Keratinocyte (primary cell): ENCODE measurements at regions not wholly inside any gene's neighbourhood (a gene's known extent, or its start where the extent isn't known, plus 50 kb on each side); places are given as distances from the start of the nearest gene placed in this dataset.

ENCODE experiments used
- DNase-seq: peaks from one replicate; pipeline ENCODE4 v3.0.0-alpha.2; 2011; ENCODE audit warnings: low read depth, missing footprints, low spot score
- FAIRE-seq: peaks from 2 replicates; lab custom pipeline; 2011; peaks lifted over from hg19 to GRCh38; lab: Jason Lieb, UNC
- H2AFZ ChIP-seq: 2 replicates; pipeline ENCODE4 v1.6.0; 2012; ENCODE audit warnings: low read length, control low read depth, inconsistent platforms; ENCODE audit not compliant: control insufficient read depth
- H3K27ac ChIP-seq: 2 replicates; pipeline ENCODE4 v1.5.1; 2011; ENCODE audit warnings: low read length; ENCODE audit not compliant: control insufficient read depth, insufficient read depth
- H3K27me3 ChIP-seq: 3 replicates; pipeline ENCODE4 v1.6.0; 2011; ENCODE audit warnings: low read length; ENCODE audit not compliant: control insufficient read depth, insufficient read depth; ENCODE audit errors: extremely low read depth
- H3K36me3 ChIP-seq, 2 experiments: 2 replicates in 1 of 2; 3 replicates in 1 of 2; pipeline ENCODE4 v1.5.1; 2011; ENCODE audit warnings: low read length in 2 of 2, mild to moderate bottlenecking in 1 of 2; ENCODE audit not compliant: control insufficient read depth in 2 of 2, insufficient read depth in 2 of 2; ENCODE audit errors: extremely low read depth in 1 of 2
- H3K4me1 ChIP-seq: 3 replicates; pipeline ENCODE4 v1.5.1; 2011; ENCODE audit warnings: low read length; ENCODE audit not compliant: control insufficient read depth, insufficient read depth; ENCODE audit errors: extremely low read depth
- H3K4me2 ChIP-seq: 3 replicates; pipeline ENCODE4 v1.6.0; 2011; ENCODE audit warnings: low read depth, low read length; ENCODE audit not compliant: control insufficient read depth, insufficient read depth; ENCODE audit errors: extremely low read depth
- H3K4me3 ChIP-seq, 3 experiments: fragments of 200-600 bp in 1 of 3; sonication (generic) in 1 of 3; 2 replicates in 2 of 3; 3 replicates in 1 of 3; pipeline ENCODE4 v1.5.1; 2011 to 2016; ENCODE audit warnings: low read length in 3 of 3, mild to moderate bottlenecking in 3 of 3, control low read depth in 2 of 3, inconsistent platforms in 1 of 3, low read depth in 1 of 3, mixed read lengths in 1 of 3, mixed run types in 1 of 3, moderate library complexity in 1 of 3; ENCODE audit not compliant: control insufficient read depth in 2 of 3, insufficient read depth in 2 of 3; ENCODE audit errors: extremely low read depth in 1 of 3
- H3K79me2 ChIP-seq: 2 replicates; pipeline ENCODE4 v1.6.0; 2012; ENCODE audit warnings: low read length; ENCODE audit not compliant: control insufficient read depth, insufficient read depth
- H3K9ac ChIP-seq: 3 replicates; pipeline ENCODE4 v1.6.0; 2011; ENCODE audit warnings: low read length; ENCODE audit not compliant: control insufficient read depth, insufficient read depth; ENCODE audit errors: extremely low read depth
- H3K9me1 ChIP-seq: 3 replicates; pipeline ENCODE4 v1.6.0; 2011; ENCODE audit warnings: low read length; ENCODE audit not compliant: control insufficient read depth, insufficient read depth; ENCODE audit errors: extremely low read depth
- H3K9me3 ChIP-seq: 2 replicates; pipeline ENCODE4 v1.5.1; 2012; ENCODE audit warnings: low read depth, low read length; ENCODE audit not compliant: control insufficient read depth
- H4K20me1 ChIP-seq: 3 replicates; pipeline ENCODE4 v1.6.0; 2011; ENCODE audit warnings: low read length; ENCODE audit not compliant: control insufficient read depth, insufficient read depth; ENCODE audit errors: extremely low read depth
- EZH2 ChIP-seq: IDR thresholded peaks from one replicate; pipeline ENCODE4 v1.6.1; 2012; ENCODE audit warnings: inconsistent platforms, mild to moderate bottlenecking, low read length, moderate library complexity
- dilution Hi-C: fragments of 300-500 bp; cut with MboI; formaldehyde crosslinking; loops from one replicate; pipeline ENCODE4 v1.7.0; 2020; ENCODE audit warnings: low sequenced_read_pairs; ENCODE audit not compliant: extremely low pct_ligation_motif_present
- TF ChIP-seq, protein P1 (sequence below), 3 experiments: IDR thresholded peaks in 1 of 3; conservative IDR thresholded peaks in 1 of 3; optimal IDR thresholded peaks in 1 of 3; 2 replicates in 2 of 3; 3 replicates in 1 of 3; pipeline versions ENCODE3 to v1.5.1; 2011; ENCODE audit warnings: low read length in 3 of 3, mild to moderate bottlenecking in 3 of 3, moderate library complexity in 2 of 3, control low read depth in 1 of 3, inconsistent platforms in 1 of 3; ENCODE audit not compliant: insufficient read depth in 2 of 3; ENCODE audit errors: extremely low read depth in 1 of 3

DNA sequence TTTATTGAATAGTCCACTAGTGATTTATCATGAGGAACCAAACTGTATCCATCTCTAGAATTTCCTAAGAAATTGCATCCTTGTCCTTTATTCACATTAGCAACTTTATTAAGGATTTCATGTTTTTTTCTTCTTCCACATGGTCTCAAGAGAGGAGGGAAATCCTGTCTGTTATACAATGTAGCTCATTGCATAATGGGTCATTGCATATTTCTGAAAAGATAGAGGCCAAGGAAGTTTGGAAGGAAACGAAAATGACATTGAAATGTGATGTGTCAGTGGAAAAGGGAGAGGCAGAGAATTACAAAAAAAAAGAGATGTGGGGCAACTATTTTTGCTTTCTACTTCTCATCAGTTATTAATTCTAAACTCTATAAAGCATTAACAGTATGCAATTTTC, 353.1 kb downstream of the METTL15 start:
- no peaks in the 10 kb centered on the region for H3K79me2 ChIP-seq
- dilution Hi-C loops: no loop called here
- TF ChIP-seq EZH2: no peak
- TF ChIP-seq, protein P1, sequence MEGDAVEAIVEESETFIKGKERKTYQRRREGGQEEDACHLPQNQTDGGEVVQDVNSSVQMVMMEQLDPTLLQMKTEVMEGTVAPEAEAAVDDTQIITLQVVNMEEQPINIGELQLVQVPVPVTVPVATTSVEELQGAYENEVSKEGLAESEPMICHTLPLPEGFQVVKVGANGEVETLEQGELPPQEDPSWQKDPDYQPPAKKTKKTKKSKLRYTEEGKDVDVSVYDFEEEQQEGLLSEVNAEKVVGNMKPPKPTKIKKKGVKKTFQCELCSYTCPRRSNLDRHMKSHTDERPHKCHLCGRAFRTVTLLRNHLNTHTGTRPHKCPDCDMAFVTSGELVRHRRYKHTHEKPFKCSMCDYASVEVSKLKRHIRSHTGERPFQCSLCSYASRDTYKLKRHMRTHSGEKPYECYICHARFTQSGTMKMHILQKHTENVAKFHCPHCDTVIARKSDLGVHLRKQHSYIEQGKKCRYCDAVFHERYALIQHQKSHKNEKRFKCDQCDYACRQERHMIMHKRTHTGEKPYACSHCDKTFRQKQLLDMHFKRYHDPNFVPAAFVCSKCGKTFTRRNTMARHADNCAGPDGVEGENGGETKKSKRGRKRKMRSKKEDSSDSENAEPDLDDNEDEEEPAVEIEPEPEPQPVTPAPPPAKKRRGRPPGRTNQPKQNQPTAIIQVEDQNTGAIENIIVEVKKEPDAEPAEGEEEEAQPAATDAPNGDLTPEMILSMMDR (optimal IDR thresholded peaks at IDR 0.05 in 1 of 3, IDR thresholded peaks at IDR 0.05 in 1 of 3, conservative IDR thresholded peaks at IDR 0.05 in 1 of 3; ENCODE audit: extremely low read depth in 1 of 3, insufficient read depth in 2 of 3, low read length in 3 of 3): no peak
- FAIRE-seq: no peak
- DNase-seq: no peak
- no peaks in the 10 kb centered on the region for H3K9me3 ChIP-seq
- H3K9me1 ChIP-seq: no peaks in the 10 kb centered on the region
- H3K36me3 ChIP-seq: no peaks in the 10 kb centered on the region
- no peaks in the 10 kb centered on the region for H4K20me1 ChIP-seq
- no peak overlapping the region for H3K9ac ChIP-seq
- H3K27me3 ChIP-seq: no peaks in the 10 kb centered on the region
- no peaks in the 10 kb centered on the region for H3K4me1 ChIP-seq
- H3K4me3 ChIP-seq: no peak overlapping the region
- H3K27ac ChIP-seq: no peak overlapping the region
- H3K4me2 ChIP-seq: no peak overlapping the region
- H2AFZ ChIP-seq: no peak overlapping the region

DNA sequence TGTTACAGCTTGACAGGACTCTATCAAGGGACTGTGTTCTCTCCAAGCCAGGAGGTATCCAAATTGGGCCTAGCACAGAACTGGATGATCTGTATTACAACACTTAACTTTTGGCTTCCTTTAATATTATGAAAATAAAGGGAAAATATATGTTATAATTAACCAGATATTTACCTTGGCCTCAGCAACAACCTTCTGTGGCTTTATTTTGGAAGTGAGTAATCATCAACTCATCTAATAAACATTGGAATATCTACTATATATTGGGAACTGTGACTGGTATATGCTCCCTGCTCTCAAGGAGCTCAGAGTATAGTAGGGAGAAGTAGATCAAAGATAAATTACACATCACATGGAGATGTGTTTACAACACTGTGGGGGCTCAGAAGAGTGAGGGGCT, 352.2 kb downstream of the METTL15 start:
- H3K4me3 ChIP-seq: no peak overlapping the region
- no peaks in the 10 kb centered on the region for H3K36me3 ChIP-seq
- dilution Hi-C loops: no loop called here
- FAIRE-seq (no peak), DNase-seq (no peak)
- H3K9me1 ChIP-seq: no peaks in the 10 kb centered on the region
- H3K9me3 ChIP-seq: no peaks in the 10 kb centered on the region
- H3K4me2 ChIP-seq: no peak overlapping the region
- no peaks in the 10 kb centered on the region for H3K79me2 ChIP-seq
- no peak overlapping the region for H3K27ac ChIP-seq
- TF ChIP-seq EZH2: no peak
- TF ChIP-seq, protein P1 (optimal IDR thresholded peaks at IDR 0.05 in 1 of 3, IDR thresholded peaks at IDR 0.05 in 1 of 3, conservative IDR thresholded peaks at IDR 0.05 in 1 of 3; ENCODE audit: extremely low read depth in 1 of 3, insufficient read depth in 2 of 3, low read length in 3 of 3): no peak
- no peaks in the 10 kb centered on the region for H3K27me3 ChIP-seq
- H4K20me1 ChIP-seq: no peaks in the 10 kb centered on the region
- H2AFZ ChIP-seq: no peak overlapping the region
- H3K9ac ChIP-seq: no peak overlapping the region
- H3K4me1 ChIP-seq: no peaks in the 10 kb centered on the region
